ENCODE measurements at regions not wholly inside any gene's neighbourhood (a gene's known extent, or its start where the extent isn't known, plus 50 kb on each side); places are given as distances from the start of the nearest gene placed in this dataset.
A peak's percentile ranks its signal among the peaks of the same experiment; 100 is the strongest.

GRCh38 chr11:80168796-80169195 is 728.0 kb upstream of the TENM4 start:
- no peak for DNase-seq (ENCODE audit: low read depth, low spot score)

GRCh38 chr11:80167766-80168165 is 726.9 kb upstream of the TENM4 start:
- DNase-seq (ENCODE audit: low read depth, low spot score): peak; percentile 27

GRCh38 chr11:80165744-80166143 is 724.9 kb upstream of the TENM4 start:
- no peak for DNase-seq (ENCODE audit: low read depth, low spot score)

GRCh38 chr11:80163441-80163840 is 722.6 kb upstream of the TENM4 start:
- no peak for DNase-seq (ENCODE audit: low read depth, low spot score)

GRCh38 chr11:80163011-80163410 is 722.2 kb upstream of the TENM4 start:
- DNase-seq (ENCODE audit: low read depth, low spot score): no peak

GRCh38 chr11:80162387-80162786 is 721.6 kb upstream of the TENM4 start:
- DNase-seq (ENCODE audit: low read depth, low spot score): no peak

GRCh38 chr11:80157447-80157846 is 716.6 kb upstream of the TENM4 start:
- DNase-seq (ENCODE audit: low read depth, low spot score): no peak

GRCh38 chr11:80156062-80156461 is 715.2 kb upstream of the TENM4 start:
- DNase-seq (ENCODE audit: low read depth, low spot score): no peak

- peak; percentile 38 for DNase-seq (ENCODE audit: low read depth, low spot score)
Measured at GRCh38 chr11:80155412-80156017, 714.7 kb upstream of the TENM4 start.

GRCh38 chr11:80146232-80146631 is 705.4 kb upstream of the TENM4 start:
- no peak for DNase-seq (ENCODE audit: low read depth, low spot score)

- DNase-seq (ENCODE audit: low read depth, low spot score): no peak
Measured at GRCh38 chr11:80144897-80145594, 704.2 kb upstream of the TENM4 start.

GRCh38 chr11:80136991-80137390 is 696.2 kb upstream of the TENM4 start:
- DNase-seq (ENCODE audit: low read depth, low spot score): peak; percentile 18

- no peak for DNase-seq (ENCODE audit: low read depth, low spot score)
Measured at GRCh38 chr11:80129396-80129795, 688.6 kb upstream of the TENM4 start.

GRCh38 chr11:80122211-80122610 is 681.4 kb upstream of the TENM4 start:
- DNase-seq (ENCODE audit: low read depth, low spot score): no peak

- DNase-seq (ENCODE audit: low read depth, low spot score): no peak
Measured at GRCh38 chr11:80118073-80118472, 677.2 kb upstream of the TENM4 start.

- no peak for DNase-seq (ENCODE audit: low read depth, low spot score)
Measured at GRCh38 chr11:80116796-80117195, 676.0 kb upstream of the TENM4 start.

- no peak for DNase-seq (ENCODE audit: low read depth, low spot score)
Measured at GRCh38 chr11:80109652-80110051, 668.8 kb upstream of the TENM4 start.

GRCh38 chr11:80109031-80109430 is 668.2 kb upstream of the TENM4 start:
- no peak for DNase-seq (ENCODE audit: low read depth, low spot score)

GRCh38 chr11:80107415-80107814 is 666.6 kb upstream of the TENM4 start:
- no peak for DNase-seq (ENCODE audit: low read depth, low spot score)

GRCh38 chr11:80104191-80104590 is 663.4 kb upstream of the TENM4 start:
- no peak for DNase-seq (ENCODE audit: low read depth, low spot score)

GRCh38 chr11:80103142-80103859 is 662.5 kb upstream of the TENM4 start:
- no peak for DNase-seq (ENCODE audit: low read depth, low spot score)

- DNase-seq (ENCODE audit: low read depth, low spot score): no peak
Measured at GRCh38 chr11:80097146-80097545, 656.3 kb upstream of the TENM4 start.

- no peak for DNase-seq (ENCODE audit: low read depth, low spot score)
Measured at GRCh38 chr11:80096736-80097135, 655.9 kb upstream of the TENM4 start.
